TTC549 (cell line): ENCODE measurements at regions not wholly inside any gene's neighbourhood (a gene's known extent, or its start where the extent isn't known, plus 50 kb on each side); places are given as distances from the start of the nearest gene placed in this dataset.
A peak's percentile ranks its signal among the peaks of the same experiment; 100 is the strongest.
"Not testable (repeated sequence)": the region's sequence is repeated elsewhere in the genome, so short reads cannot be mapped to it uniquely, and the experiment has no call there.

Experiments
- FAIRE-seq: peaks from 2 replicates; lab custom pipeline; 2012; peaks lifted over from hg19 to GRCh38; lab: Jason Lieb, UNC

- no peak for FAIRE-seq
Observed at GRCh38 chr4:159673221-159673620, 570.3 kb downstream of the RAPGEF2 start.

GRCh38 chr4:159674241-159674640, 571.4 kb downstream of the RAPGEF2 start:
- FAIRE-seq, result no peak

DNA sequence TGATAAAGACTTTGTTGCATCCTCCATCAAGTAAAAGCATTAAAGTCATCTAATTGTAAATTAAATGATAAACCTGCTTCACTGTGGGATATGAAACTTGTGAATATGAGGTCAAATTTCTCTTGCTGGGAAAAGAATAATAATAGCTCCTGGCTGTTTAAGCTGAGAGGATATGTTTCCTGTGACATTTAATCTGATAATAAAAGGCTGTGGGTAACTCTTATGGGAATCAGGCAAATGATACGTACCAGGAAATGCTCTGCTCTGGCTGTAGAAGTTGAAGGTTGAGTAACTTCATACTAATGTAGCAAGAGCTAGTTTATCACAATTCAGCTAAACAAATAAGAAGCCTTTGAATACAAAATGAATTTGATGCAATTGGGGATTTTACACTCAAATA, 574.6 kb downstream of the RAPGEF2 start:
- FAIRE-seq, result no peak

DNA sequence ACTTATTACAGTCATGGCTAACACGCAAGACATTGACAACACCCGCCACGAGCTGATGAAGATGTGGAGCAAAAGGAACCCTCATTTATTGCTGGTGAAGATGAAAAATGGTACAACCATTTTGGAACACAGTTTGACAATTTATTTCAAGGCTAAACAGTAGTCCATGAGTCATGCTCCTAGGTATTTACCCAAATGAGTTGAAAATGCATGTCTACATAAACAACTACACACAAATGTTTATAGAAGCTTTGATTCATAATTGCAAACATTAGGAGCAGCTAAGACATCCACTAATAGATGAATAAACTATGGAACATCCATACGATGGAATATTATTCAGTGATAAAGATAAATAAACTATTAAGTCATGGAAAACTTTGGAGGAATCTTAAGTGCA, 580.1 kb downstream of the RAPGEF2 start:
- FAIRE-seq, result no peak

DNA sequence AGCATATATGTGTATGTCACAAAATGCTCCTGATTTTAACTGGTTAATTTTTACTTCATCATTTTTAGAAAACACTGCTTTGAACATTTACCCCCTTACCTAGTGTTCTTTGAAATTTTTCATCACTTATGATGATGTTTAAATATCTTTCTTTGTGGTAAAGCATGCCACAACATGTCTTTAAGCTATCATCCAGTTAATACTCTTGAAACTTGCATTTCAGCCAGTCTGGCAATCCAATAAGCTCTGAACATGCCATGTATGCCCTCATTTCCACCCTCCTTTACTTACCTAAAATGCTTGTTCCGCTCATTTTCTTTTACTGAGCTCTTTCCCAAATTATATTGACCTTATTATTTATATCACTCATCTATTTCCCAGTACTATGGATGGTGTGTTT, 581.2 kb downstream of the RAPGEF2 start:
- FAIRE-seq, result no peak

GRCh38 chr4:159685340-159686092, 582.6 kb downstream of the RAPGEF2 start:
- peak; percentile 67 for FAIRE-seq

- FAIRE-seq, result no peak
Observed at GRCh38 chr4:159689526-159689925, 586.6 kb downstream of the RAPGEF2 start.

- FAIRE-seq, result no peak
Observed at GRCh38 chr4:159697322-159698283, 594.7 kb downstream of the RAPGEF2 start.

GRCh38 chr4:159698336-159698735, 595.5 kb downstream of the RAPGEF2 start:
- no peak for FAIRE-seq

GRCh38 chr4:159702200-159702599, 599.3 kb downstream of the RAPGEF2 start:
- FAIRE-seq, result no peak

GRCh38 chr4:159705334-159705733, 602.5 kb downstream of the RAPGEF2 start:
- no peak for FAIRE-seq

- FAIRE-seq, result no peak
Observed at GRCh38 chr4:159706704-159707103, 603.8 kb downstream of the RAPGEF2 start.

GRCh38 chr4:159715180-159715579, 612.3 kb downstream of the RAPGEF2 start:
- FAIRE-seq, result not testable (repeated sequence)

DNA sequence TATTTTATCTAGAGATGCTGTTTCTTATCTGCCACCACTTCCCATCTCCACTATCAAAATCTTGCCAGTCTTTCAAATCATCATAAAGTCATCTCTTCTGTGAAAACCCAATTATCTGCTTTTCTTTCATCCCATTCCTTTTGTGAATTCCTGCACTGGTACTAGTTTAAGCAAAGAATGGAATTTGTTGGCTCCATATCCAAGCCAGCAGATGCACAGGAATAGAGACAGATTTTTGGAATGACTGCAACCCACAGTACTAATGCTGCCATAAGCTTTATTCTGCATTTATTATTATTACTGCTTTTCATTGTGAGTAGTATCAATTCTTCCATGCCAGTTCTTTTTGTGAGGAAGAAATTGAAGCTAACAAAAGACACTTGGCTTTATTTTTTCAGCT, 616.7 kb downstream of the RAPGEF2 start:
- no peak for FAIRE-seq

GRCh38 chr4:159722052-159722451, 619.2 kb downstream of the RAPGEF2 start:
- FAIRE-seq, result no peak

DNA sequence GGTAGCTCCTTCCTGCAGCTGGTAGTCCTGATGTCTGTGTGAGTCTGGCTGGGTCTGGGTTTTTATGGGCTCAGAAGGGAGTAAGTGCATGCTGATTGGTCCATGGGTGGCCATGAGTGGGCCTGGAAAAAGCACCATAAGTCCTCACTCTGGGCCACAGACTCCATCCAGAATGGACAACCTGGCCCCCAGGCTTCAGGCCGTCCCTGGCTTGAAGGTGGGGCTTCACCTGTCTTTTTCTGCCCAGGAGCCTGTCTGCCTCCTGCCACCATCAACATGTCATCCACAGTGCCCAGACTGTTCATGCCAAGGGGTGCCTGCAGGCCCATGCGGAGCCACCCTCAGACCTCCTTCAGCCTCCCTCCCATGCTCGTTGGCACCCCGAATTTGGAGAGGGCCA, 620.0 kb downstream of the RAPGEF2 start:
- no peak for FAIRE-seq

- no peak for FAIRE-seq
Observed at GRCh38 chr4:159723341-159724048, 620.6 kb downstream of the RAPGEF2 start.

- FAIRE-seq, result no peak
Observed at GRCh38 chr4:159725571-159725970, 622.7 kb downstream of the RAPGEF2 start.

DNA sequence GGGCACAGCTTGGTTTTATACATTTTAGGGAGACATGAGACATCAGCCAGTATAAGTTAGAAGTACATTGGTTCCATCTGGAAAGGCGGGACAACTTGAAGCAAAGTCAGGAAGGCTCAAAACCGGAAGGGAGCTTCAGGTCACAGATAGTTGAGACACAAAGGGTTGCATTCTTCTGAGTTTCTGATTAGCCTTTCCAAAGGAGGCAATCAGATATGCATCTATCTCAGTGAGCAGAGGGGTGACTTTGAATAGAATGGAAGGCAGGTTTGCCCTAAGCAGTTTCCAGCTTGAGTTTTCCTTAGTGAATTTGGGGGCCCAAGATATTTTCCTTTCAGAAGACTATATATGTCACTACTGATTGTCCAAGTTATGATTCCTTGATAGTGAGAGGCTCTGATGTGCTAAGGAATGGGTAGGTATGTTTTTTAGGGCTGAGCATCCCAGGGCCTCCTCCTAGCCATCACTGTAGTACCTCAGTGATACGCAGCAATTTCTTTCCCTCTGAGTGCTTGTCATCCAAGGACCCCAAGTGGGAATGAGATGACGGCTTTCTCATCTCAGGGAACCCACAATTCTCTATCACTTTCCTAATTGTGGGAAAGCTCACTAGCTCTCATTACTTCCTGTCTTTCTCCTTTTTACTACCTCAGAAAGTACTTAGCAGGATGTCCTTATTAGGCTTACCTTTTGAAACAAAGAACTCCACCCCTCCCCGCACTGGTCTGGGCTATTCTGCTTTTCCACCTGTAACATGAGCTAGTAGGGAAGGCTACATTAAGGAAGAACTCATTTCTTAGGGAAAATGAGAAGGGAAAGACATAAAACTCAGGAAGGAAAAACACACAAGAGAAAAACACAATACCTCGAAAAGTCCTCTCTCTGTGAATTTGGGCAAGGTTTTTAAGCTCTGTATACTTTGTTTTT, 632.7 kb downstream of the RAPGEF2 start:
- FAIRE-seq, result no peak

DNA sequence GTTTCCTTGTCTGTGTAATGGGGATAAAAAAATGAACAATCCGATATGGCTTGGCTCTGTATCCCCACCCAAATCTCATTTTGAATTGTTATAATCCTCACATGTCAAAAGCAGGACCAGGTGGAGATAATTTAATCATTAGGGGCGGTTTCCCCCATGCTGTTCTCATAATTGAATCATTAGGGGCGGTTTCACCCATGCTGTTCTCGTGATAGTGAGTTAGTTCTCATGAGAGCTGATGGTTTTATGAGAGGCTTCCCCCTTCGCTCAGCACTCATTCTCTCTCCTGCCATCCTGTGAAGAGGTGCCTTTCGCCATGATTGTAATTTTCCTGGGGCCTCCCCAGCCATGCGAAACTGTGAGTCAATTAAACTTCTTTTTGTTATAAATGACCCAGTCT, 633.5 kb downstream of the RAPGEF2 start:
- no peak for FAIRE-seq

DNA sequence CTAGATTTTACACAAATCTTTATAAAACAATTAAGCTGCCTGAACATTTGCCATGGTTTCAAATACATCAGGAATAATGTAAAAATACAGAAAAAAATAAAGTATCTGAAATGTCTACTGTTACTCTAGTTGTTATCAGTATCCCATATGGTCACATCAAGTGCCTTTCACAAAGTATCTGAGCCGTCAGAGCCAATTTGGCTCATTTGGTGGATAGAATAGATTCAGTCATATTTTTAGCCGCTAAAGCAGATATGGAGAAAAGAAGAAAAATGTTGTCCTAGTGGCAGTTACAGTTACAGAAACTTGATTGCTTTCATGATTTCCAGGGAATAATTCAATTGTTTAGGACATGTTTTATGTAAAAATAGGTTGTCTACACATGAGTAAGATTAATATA, 641.1 kb downstream of the RAPGEF2 start:
- no peak for FAIRE-seq

- no peak for FAIRE-seq
Observed at GRCh38 chr4:159747983-159748382, 645.1 kb downstream of the RAPGEF2 start.
